K562 (cell line): ENCODE measurements at regions not wholly inside any gene's neighbourhood (a gene's known extent, or its start where the extent isn't known, plus 50 kb on each side); places are given as distances from the start of the nearest gene placed in this dataset.

Experiments used
- ATAC-seq: fragments of 200-7000 bp; cut with Tn5 transposase; 3 replicates; pipeline ENCODE4 v1.9.1; 2020; ENCODE audit warnings: moderate library complexity
- BruUV-seq: library from RNA; stranded (reverse); fragments of 400-500 nt; replicated peaks from 2 replicates; lab custom pipeline; 2021; lab: Mats Ljungman, UMichigan
- CTCF ChIA-PET: fragments of 300-600 bp; formaldehyde crosslinking; extraction: SDS; loops from one replicate; lab custom pipeline; 2021; ENCODE audit warnings: low intra/inter-chr PET ratio; lab: Yijun Ruan, JAX
- POLR2A ChIA-PET: fragments of 300-600, 350-650 bp; sonication (Branson Sonifier 250); formaldehyde crosslinking; extraction: SDS; loops from one replicate; lab custom pipeline; 2021; ENCODE audit warnings: antibody characterized with exemption, inconsistent platforms; lab: Yijun Ruan, JAX
- DNase-seq, 4 experiments: peaks; one replicate each; pipeline versions ENCODE4 v3.0.0 to v3.0.0-alpha.2; 2011 to 2018; ENCODE audit warnings: low spot score in 3 of 4, mixed read lengths in 3 of 4; ENCODE audit errors: extremely low read depth in 1 of 4
- FAIRE-seq: peaks from 2 replicates; lab custom pipeline; 2011; peaks lifted over from hg19 to GRCh38; lab: Jason Lieb, UNC
- H2AFZ ChIP-seq: 2 replicates; pipeline ENCODE4 v1.6.0; 2011; ENCODE audit warnings: low read depth, low read length, control low read depth, inconsistent platforms
- H3K27ac ChIP-seq: fragments of 200-600 bp; 3 replicates; pipeline ENCODE4 v1.8.0; 2011; ENCODE audit warnings: low read depth, mild to moderate bottlenecking, control low read depth, inconsistent platforms, low read length, moderate library complexity, mixed read lengths; ENCODE audit errors: extremely low read depth
- H3K27me3 ChIP-seq, 2 experiments: fragments of 300-600 bp in 1 of 2; 2 replicates in 1 of 2; 3 replicates in 1 of 2; pipeline versions ENCODE4 v1.6.0 to v1.8.0; 2011; ENCODE audit warnings: inconsistent platforms in 2 of 2, low read length in 2 of 2, mild to moderate bottlenecking in 1 of 2, mixed read lengths in 1 of 2, moderate library complexity in 1 of 2; ENCODE audit not compliant: control insufficient read depth in 2 of 2, insufficient read depth in 2 of 2
- H3K36me3 ChIP-seq: fragments of 300-600 bp; 3 replicates; pipeline ENCODE4 v1.8.0; 2011; ENCODE audit warnings: mild to moderate bottlenecking, low read length, inconsistent platforms; ENCODE audit not compliant: control insufficient read depth, insufficient read depth
- H3K4me1 ChIP-seq, 2 experiments: fragments of 200-600 bp in 1 of 2; replicated peaks in 1 of 2; 2 replicates in 1 of 2; 3 replicates in 1 of 2; pipeline versions ENCODE4 v1.5.1 to v1.8.0; 2011; ENCODE audit warnings: inconsistent platforms in 2 of 2, low read length in 2 of 2, mild to moderate bottlenecking in 1 of 2, mixed read lengths in 1 of 2, moderate library complexity in 1 of 2; ENCODE audit not compliant: control insufficient read depth in 2 of 2, insufficient read depth in 2 of 2
- H3K4me2 ChIP-seq: 2 replicates; pipeline ENCODE4 v1.6.1; 2011; ENCODE audit warnings: low read length, control low read depth, inconsistent platforms, mixed read lengths; ENCODE audit not compliant: insufficient read depth
- H3K4me3 ChIP-seq: fragments of 200-600 bp; sonication (generic), shearing (Covaris generic); 2 replicates; pipeline ENCODE4 v1.5.1; 2016; ENCODE audit warnings: control low read depth, inconsistent platforms
- H3K79me2 ChIP-seq: fragments of 200-600 bp; 3 replicates; pipeline ENCODE4 v1.8.0; 2011; ENCODE audit warnings: low read length, inconsistent platforms; ENCODE audit not compliant: control insufficient read depth, insufficient read depth
- H3K9ac ChIP-seq, 2 experiments: 2 replicates each; pipeline versions ENCODE4 v1.6.0 to v1.6.1; 2011; ENCODE audit warnings: low read depth in 2 of 2, low read length in 2 of 2, control low read depth in 1 of 2, inconsistent platforms in 1 of 2, mild to moderate bottlenecking in 1 of 2, mixed read lengths in 1 of 2; ENCODE audit not compliant: insufficient read depth in 1 of 2
- H3K9me1 ChIP-seq: one replicate; pipeline ENCODE4 v1.6.0; 2011; ENCODE audit warnings: inconsistent platforms, mild to moderate bottlenecking, low read length, moderate library complexity; ENCODE audit not compliant: control insufficient read depth, insufficient read depth
- H3K9me3 ChIP-seq: replicated peaks from 2 replicates; pipeline ENCODE4 v1.5.1; 2011; ENCODE audit warnings: low read depth, low read length, inconsistent platforms; ENCODE audit not compliant: control insufficient read depth, insufficient read depth
- H4K20me1 ChIP-seq: replicated peaks from 2 replicates; pipeline ENCODE4 v1.6.1; 2011; ENCODE audit warnings: low read length, inconsistent platforms, mixed read lengths; ENCODE audit not compliant: control insufficient read depth, insufficient read depth
- AFF4 ChIP-seq: sonication (generic); formaldehyde crosslinking; IDR thresholded peaks from 2 replicates; pipeline ENCODE4 v1.8.0; 2023; ENCODE audit warnings: mild to moderate bottlenecking, missing genetic modification reagents
- CLOCK ChIP-seq: fragments of 250-450 bp; sonication (Bioruptor Pico); IDR thresholded peaks from 2 replicates; pipeline ENCODE4 v1.4.0; 2020; ENCODE audit warnings: mild to moderate bottlenecking, moderate library complexity, borderline replicate concordance
- DNMT1 ChIP-seq: fragments of 450-650 bp; IDR thresholded peaks from 2 replicates; pipeline ENCODE4 v1.6.1; 2016; ENCODE audit warnings: antibody characterized with exemption, mild to moderate bottlenecking
- EP300 ChIP-seq: IDR thresholded peaks from 2 replicates; pipeline ENCODE4 v1.6.1; 2012; ENCODE audit warnings: low read length, improper control_type of control experiment
- HNRNPH1 ChIP-seq: fragments of 200-400 bp; formaldehyde crosslinking; optimal IDR thresholded peaks from 2 replicates; pipeline ENCODE3; 2017; ENCODE audit warnings: low read depth, mild to moderate bottlenecking, low read length, moderate library complexity
- KLF1 ChIP-seq: fragments of 450-650 bp; IDR thresholded peaks from 2 replicates; pipeline ENCODE4 v1.6.1; 2016; ENCODE audit warnings: missing genetic modification characterization, missing compliant biosample characterization
- MED1 ChIP-seq: sonication (generic); formaldehyde crosslinking; IDR thresholded peaks from 2 replicates; pipeline ENCODE4 v1.8.1; 2023; ENCODE audit warnings: missing genetic modification reagents, borderline replicate concordance
- NR2F6 ChIP-seq: fragments of 450-650 bp; formaldehyde crosslinking; IDR thresholded peaks from 2 replicates; pipeline ENCODE4 v1.4.0; 2020; ENCODE audit warnings: mild to moderate bottlenecking
- PTRF ChIP-seq: fragments of 450-650 bp; IDR thresholded peaks from 2 replicates; pipeline ENCODE4 v1.6.1; 2016; ENCODE audit warnings: mild to moderate bottlenecking, missing genetic modification characterization, missing compliant biosample characterization
- RBM22 ChIP-seq: fragments of 200-400 bp; formaldehyde crosslinking; IDR thresholded peaks from 2 replicates; pipeline ENCODE4 v1.6.1; 2018; ENCODE audit warnings: low read length, low read depth; ENCODE audit not compliant: poor library complexity, severe bottlenecking
- RHOXF2B ChIP-seq: fragments of 250-450 bp; sonication (Bioruptor Pico); conservative IDR thresholded peaks from 2 replicates; pipeline ENCODE4 v1.5.1; 2021
- TRIM28 ChIP-seq: fragments of 450-650 bp; IDR thresholded peaks from 2 replicates; pipeline ENCODE4 v1.6.1; 2017
- YY1 ChIP-seq, 3 experiments: IDR thresholded peaks; 2 replicates each; pipeline ENCODE4 v1.6.1; 2011; ENCODE audit warnings: low read length in 2 of 3, mild to moderate bottlenecking in 2 of 3, moderate library complexity in 2 of 3, borderline replicate concordance in 1 of 3, control low read depth in 1 of 3, low read depth in 1 of 3; ENCODE audit not compliant: insufficient read depth in 3 of 3, insufficient replicate concordance in 2 of 3, control insufficient read depth in 1 of 3, insufficient read length in 1 of 3; ENCODE audit errors: extremely low read depth in 1 of 3
- ZNF212 ChIP-seq: fragments of 450-650 bp; formaldehyde crosslinking; IDR thresholded peaks from 2 replicates; pipeline ENCODE4 v1.4.0; 2020; ENCODE audit warnings: mild to moderate bottlenecking
- ZNF23 ChIP-seq: fragments of 250-450 bp; sonication (Bioruptor Pico); IDR thresholded peaks from 2 replicates; pipeline ENCODE4 v1.4.0; 2020; ENCODE audit warnings: mild to moderate bottlenecking
- WGBS: fragments of 100-300 bp; shearing (Covaris generic); methylation state at CpG from one replicate; pipeline ENCODE4 v1.1.6; 2016; ENCODE audit warnings: low coverage, mixed read lengths; ENCODE audit not compliant: insufficient coverage; ENCODE audit errors: missing lambda C conversion rate; 5-methylcytosine and 5-hydroxymethylcytosine counted together
- in situ Hi-C: fragments of 300-500 bp; cut with MboI; formaldehyde crosslinking; loops from 4 replicates; pipeline ENCODE4 v1.15.0; 2018; ENCODE audit warnings: inconsistent platforms, mixed read lengths
- intact Hi-C: fragments of 100-400 bp; cut with micrococcal nuclease; formaldehyde crosslinking; loops from 2 replicates; pipeline ENCODE4 v1.14.2; 2022

GRCh38 chr13:79802389-79803085 is 321.6 kb downstream of the NDFIP2 start:
- Histone ChIP-seq H3K4me3 (no peak overlapping the region), H3K79me2 (no peaks in the 10 kb centered on the region), H3K27me3 (no peaks in the 10 kb centered on the region), H2AFZ (no peak overlapping the region), H3K9me1 (no peaks in the 10 kb centered on the region), H3K9ac (no peak overlapping the region), H3K4me1 (no peaks in the 10 kb centered on the region), H3K4me2 (no peak overlapping the region), H3K9me3 (no peaks in the 10 kb centered on the region), H3K27ac (no peak overlapping the region), H3K36me3 (no peaks in the 10 kb centered on the region), H4K20me1 (no peaks in the 10 kb centered on the region)
- no TSS peak for BruUV-seq
- ChIA-PET CTCF (no interaction called here), POLR2A (no interaction called here)
- in situ Hi-C loops: no loop called here
- 0% methylated on average over 1 of the region's 2 CpGs for WGBS
- intact Hi-C loops: no loop called here
- ATAC-seq (no peak), FAIRE-seq (no peak), DNase-seq (no peak)
- TF ChIP-seq DNMT1: no peak
- TF ChIP-seq MED1 (CRISPR knock-in tag): no peak
- no peak for TF ChIP-seq HNRNPH1
- no peak for TF ChIP-seq AFF4 (CRISPR knock-in tag)
- no peak for TF ChIP-seq RBM22
- TF ChIP-seq TRIM28: no peak
- no peak for TF ChIP-seq EP300
- no peak for TF ChIP-seq RHOXF2B
- TF ChIP-seq ZNF212 (CRISPR knock-in tag): no peak
- no peak for TF ChIP-seq CLOCK (CRISPR knock-in tag)
- no peak for TF ChIP-seq NR2F6 (CRISPR knock-in tag)
- TF ChIP-seq ZNF23 (CRISPR knock-in tag): no peak
- TF ChIP-seq KLF1: no peak
- TF ChIP-seq PTRF (tag): no peak
- TF ChIP-seq YY1 (IDR thresholded peaks at IDR 0.05; ENCODE audit: borderline replicate concordance in 1 of 3, control insufficient read depth in 1 of 3, extremely low read depth in 1 of 3, insufficient read depth in 3 of 3, insufficient read length in 1 of 3, insufficient replicate concordance in 2 of 3, low read depth in 1 of 3, low read length in 2 of 3): no peak
